BJ (cell line): ENCODE measurements at regions not wholly inside any gene's neighbourhood (a gene's known extent, or its start where the extent isn't known, plus 50 kb on each side); places are given as distances from the start of the nearest gene placed in this dataset.

Experiments
- CTCF ChIA-PET: fragments of 350-600 bp; formaldehyde crosslinking; extraction: SDS; loops from one replicate; lab custom pipeline; 2021; ENCODE audit warnings: antibody characterized with exemption, inconsistent platforms; lab: Yijun Ruan, JAX
- POLR2A ChIA-PET: fragments of 300-600 bp; sonication (Branson Sonifier 250); formaldehyde crosslinking; extraction: SDS; loops from one replicate; lab custom pipeline; 2021; ENCODE audit warnings: antibody characterized with exemption; lab: Charles Lee
- DNase-seq: peaks from one replicate; pipeline ENCODE4 v3.0.0-alpha.2; 2011; ENCODE audit warnings: low read depth
- H3K27me3 ChIP-seq: 2 replicates; pipeline ENCODE4 v1.6.0; 2011; ENCODE audit warnings: low read length; ENCODE audit not compliant: control insufficient read depth, insufficient read depth
- H3K36me3 ChIP-seq: 2 replicates; pipeline ENCODE4 v1.5.1; 2011; ENCODE audit warnings: low read length; ENCODE audit not compliant: control insufficient read depth, insufficient read depth
- H3K4me3 ChIP-seq: 2 replicates; pipeline ENCODE4 v1.5.1; 2011; ENCODE audit warnings: low read depth, mild to moderate bottlenecking, control low read depth, low read length
- TF ChIP-seq, protein P1 (sequence below): IDR thresholded peaks from 2 replicates; pipeline ENCODE4 v1.5.1; 2011; ENCODE audit warnings: low read depth, mild to moderate bottlenecking, control low read depth, inconsistent platforms, low read length, moderate library complexity; ENCODE audit not compliant: insufficient read depth

GRCh38 chr12:84807249-84807648, 105.3 kb downstream of the SLC6A15 start:
- no peak for DNase-seq
- TF ChIP-seq, protein P1, sequence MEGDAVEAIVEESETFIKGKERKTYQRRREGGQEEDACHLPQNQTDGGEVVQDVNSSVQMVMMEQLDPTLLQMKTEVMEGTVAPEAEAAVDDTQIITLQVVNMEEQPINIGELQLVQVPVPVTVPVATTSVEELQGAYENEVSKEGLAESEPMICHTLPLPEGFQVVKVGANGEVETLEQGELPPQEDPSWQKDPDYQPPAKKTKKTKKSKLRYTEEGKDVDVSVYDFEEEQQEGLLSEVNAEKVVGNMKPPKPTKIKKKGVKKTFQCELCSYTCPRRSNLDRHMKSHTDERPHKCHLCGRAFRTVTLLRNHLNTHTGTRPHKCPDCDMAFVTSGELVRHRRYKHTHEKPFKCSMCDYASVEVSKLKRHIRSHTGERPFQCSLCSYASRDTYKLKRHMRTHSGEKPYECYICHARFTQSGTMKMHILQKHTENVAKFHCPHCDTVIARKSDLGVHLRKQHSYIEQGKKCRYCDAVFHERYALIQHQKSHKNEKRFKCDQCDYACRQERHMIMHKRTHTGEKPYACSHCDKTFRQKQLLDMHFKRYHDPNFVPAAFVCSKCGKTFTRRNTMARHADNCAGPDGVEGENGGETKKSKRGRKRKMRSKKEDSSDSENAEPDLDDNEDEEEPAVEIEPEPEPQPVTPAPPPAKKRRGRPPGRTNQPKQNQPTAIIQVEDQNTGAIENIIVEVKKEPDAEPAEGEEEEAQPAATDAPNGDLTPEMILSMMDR = no peak
- ChIA-PET CTCF (interaction anchor here (0.6 kb wide), 1 partner anchor 20 kb away, joined by 3 read pairs; no protein-coding TSS in a partner anchor), POLR2A (no interaction called here)
- no peaks in the 10 kb centered on the region for H3K27me3 ChIP-seq
- H3K4me3 ChIP-seq = no peak overlapping the region
- H3K36me3 ChIP-seq = no peaks in the 10 kb centered on the region

DNA sequence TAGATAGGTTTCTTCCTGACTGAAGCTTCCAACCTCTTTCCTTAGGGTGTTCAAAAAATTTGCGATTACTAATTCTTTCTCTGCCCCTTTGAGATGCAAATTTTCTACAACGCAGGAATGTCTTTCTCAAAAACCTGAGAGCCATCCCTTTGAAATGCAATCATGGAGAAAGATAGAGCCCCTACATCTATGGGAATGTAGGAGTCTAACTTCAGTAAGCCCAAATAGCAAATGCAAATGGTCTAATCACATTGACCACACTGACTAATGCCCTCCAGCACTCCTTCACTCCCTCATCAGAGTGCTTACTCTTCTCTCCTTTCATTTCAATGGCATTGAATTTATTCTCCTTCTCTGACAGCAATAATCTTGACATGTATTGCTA, 107.1 kb downstream of the SLC6A15 start:
- Histone ChIP-seq H3K36me3 (no peaks in the 10 kb centered on the region), H3K4me3 (no peak overlapping the region), H3K27me3 (no peaks in the 10 kb centered on the region)
- DNase-seq = no peak
- ChIA-PET POLR2A (no interaction called here), CTCF (no interaction called here)
- TF ChIP-seq, protein P1 = no peak

GRCh38 chr12:84804691-84805473, 107.7 kb downstream of the SLC6A15 start:
- CTCF ChIA-PET = no interaction called here
- H3K36me3 ChIP-seq = no peaks in the 10 kb centered on the region

DNA sequence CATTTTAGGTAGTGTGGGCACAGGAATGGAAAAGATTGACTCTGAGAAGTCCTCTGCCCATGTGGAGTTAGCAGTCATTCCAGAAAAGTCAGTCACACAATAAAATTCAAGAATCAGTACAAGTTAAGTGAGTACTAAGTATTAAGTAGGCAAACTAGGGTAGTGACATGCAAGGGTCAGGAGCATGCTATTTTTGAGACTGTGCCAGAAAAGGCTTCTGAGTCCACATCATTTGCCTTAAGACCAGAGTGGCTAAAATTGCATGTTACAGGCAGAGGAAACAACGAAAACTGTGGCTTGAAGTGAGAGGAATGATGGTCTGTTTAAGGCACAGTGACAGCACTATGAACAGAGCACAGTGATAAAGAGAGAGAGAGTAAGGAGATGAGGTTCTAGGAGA, 108.9 kb downstream of the SLC6A15 start:
- TF ChIP-seq, protein P1 = no peak
- H3K4me3 ChIP-seq = no peak overlapping the region
- no peaks in the 10 kb centered on the region for H3K27me3 ChIP-seq
- H3K36me3 ChIP-seq = no peaks in the 10 kb centered on the region
- DNase-seq = no peak
- ChIA-PET POLR2A (no interaction called here), CTCF (no interaction called here)

More at GRCh38 chr12:84804691-84805473, 107.7 kb downstream of the SLC6A15 start:
- no peak overlapping the region for H3K4me3 ChIP-seq
- POLR2A ChIA-PET = no interaction called here
- H3K27me3 ChIP-seq = no peaks in the 10 kb centered on the region
- no peak for DNase-seq
- TF ChIP-seq, protein P1 = no peak

DNA sequence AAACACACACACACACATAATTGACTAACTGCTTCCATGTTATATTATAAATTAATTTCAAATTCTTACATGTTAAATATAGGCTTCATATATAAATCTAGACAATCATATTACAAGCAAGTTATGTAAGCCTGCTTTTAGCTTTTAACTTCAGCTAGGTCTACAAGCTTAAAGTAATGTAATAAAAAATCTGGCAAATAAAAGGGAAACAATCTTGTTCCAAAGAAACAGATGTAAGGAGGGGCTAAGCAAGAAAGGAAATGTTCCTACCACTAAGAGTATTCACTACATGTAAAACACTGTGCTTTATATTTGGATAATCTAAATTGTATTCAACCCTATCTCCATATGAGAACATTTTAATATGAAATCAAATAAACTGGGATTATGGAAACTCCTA, 110.4 kb downstream of the SLC6A15 start:
- CTCF ChIA-PET = interaction anchor here (1.0 kb wide), 1 partner anchor 10 kb away, joined by 3 read pairs; no protein-coding TSS in a partner anchor
- no peak for DNase-seq
- H3K27me3 ChIP-seq = no peaks in the 10 kb centered on the region
- TF ChIP-seq, protein P1 = no peak
- POLR2A ChIA-PET = no interaction called here
- no peak overlapping the region for H3K4me3 ChIP-seq
- H3K36me3 ChIP-seq = no peaks in the 10 kb centered on the region
